Common myeloid progenitor, CD34-positive (primary cell): ENCODE measurements at regions not wholly inside any gene's neighbourhood (a gene's known extent, or its start where the extent isn't known, plus 50 kb on each side); places are given as distances from the start of the nearest gene placed in this dataset.
A peak's percentile ranks its signal among the peaks of the same experiment; 100 is the strongest.

ENCODE experiments used
- CTCF ChIA-PET: fragments of 350-600 bp; sonication (Branson Sonifier 250); formaldehyde crosslinking; loops from one replicate; lab custom pipeline; 2021; ENCODE audit warnings: antibody characterized with exemption; lab: Charles Lee
- POLR2A ChIA-PET: fragments of 350-600 bp; sonication (Branson Sonifier 250); formaldehyde crosslinking; loops from one replicate; lab custom pipeline; 2021; ENCODE audit warnings: antibody characterized with exemption; lab: Charles Lee
- DNase-seq, 3 donors: peaks; one replicate each; pipeline versions ENCODE4 v3.0.0 to v3.0.0-alpha.2; 2013
- H3K27ac ChIP-seq, 2 experiments: 1 replicate in 1 of 2; 2 replicates in 1 of 2; pipeline ENCODE4 v1.7.0; 2013; ENCODE audit warnings: inconsistent platforms in 2 of 2, low read length in 2 of 2, mild to moderate bottlenecking in 2 of 2, low read depth in 1 of 2, moderate library complexity in 1 of 2; ENCODE audit not compliant: severe bottlenecking in 2 of 2, insufficient read depth in 1 of 2, poor library complexity in 1 of 2
- H3K27me3 ChIP-seq, 5 experiments: replicated peaks in 2 of 5; 1 replicate in 3 of 5; 2 replicates in 2 of 5; pipeline versions ENCODE4 v1.6.1 to v1.7.0; 2013; ENCODE audit warnings: low read length in 4 of 5, mild to moderate bottlenecking in 2 of 5, moderate library complexity in 2 of 5, inconsistent platforms in 1 of 5; ENCODE audit not compliant: insufficient read depth in 5 of 5, control insufficient read depth in 4 of 5
- H3K36me3 ChIP-seq, 4 experiments: 1 replicate in 2 of 4; 2 replicates in 2 of 4; pipeline versions ENCODE4 v1.6.1 to v1.7.0; 2013; ENCODE audit warnings: low read length in 3 of 4, control low read depth in 1 of 4, mild to moderate bottlenecking in 1 of 4; ENCODE audit not compliant: control insufficient read depth in 4 of 4, insufficient read depth in 4 of 4
- H3K4me1 ChIP-seq, 4 experiments: 1 replicate in 3 of 4; 2 replicates in 1 of 4; pipeline versions ENCODE4 v1.6.1 to v1.7.1; 2013; ENCODE audit warnings: low read length in 3 of 4, mild to moderate bottlenecking in 3 of 4, control low read depth in 1 of 4, inconsistent platforms in 1 of 4, moderate library complexity in 1 of 4; ENCODE audit not compliant: control insufficient read depth in 4 of 4, insufficient read depth in 4 of 4; ENCODE audit errors: control extremely low read depth in 1 of 4
- H3K4me3 ChIP-seq, 7 experiments: 1 replicate in 4 of 7; 2 replicates in 3 of 7; pipeline versions ENCODE4 v1.5.1 to v1.7.0; 2013; ENCODE audit warnings: mild to moderate bottlenecking in 7 of 7, low read length in 6 of 7, moderate library complexity in 6 of 7, inconsistent platforms in 2 of 7, low read depth in 2 of 7, control low read depth in 1 of 7; ENCODE audit not compliant: insufficient read depth in 4 of 7, control insufficient read depth in 1 of 7; ENCODE audit errors: extremely low read depth in 1 of 7
- H3K9me3 ChIP-seq, 5 experiments: 1 replicate in 4 of 5; 2 replicates in 1 of 5; pipeline versions ENCODE4 v1.6.1 to v1.7.1; 2013; ENCODE audit warnings: low read length in 4 of 5, mild to moderate bottlenecking in 2 of 5, inconsistent platforms in 1 of 5, low read depth in 1 of 5, moderate library complexity in 1 of 5; ENCODE audit not compliant: control insufficient read depth in 4 of 5, insufficient read depth in 2 of 5; ENCODE audit errors: control extremely low read depth in 1 of 5
- WGBS: methylation state at CpG from one replicate; pipeline ENCODE4 v1.1.5; 2013; ENCODE audit not compliant: insufficient coverage; 5-methylcytosine and 5-hydroxymethylcytosine counted together

DNA sequence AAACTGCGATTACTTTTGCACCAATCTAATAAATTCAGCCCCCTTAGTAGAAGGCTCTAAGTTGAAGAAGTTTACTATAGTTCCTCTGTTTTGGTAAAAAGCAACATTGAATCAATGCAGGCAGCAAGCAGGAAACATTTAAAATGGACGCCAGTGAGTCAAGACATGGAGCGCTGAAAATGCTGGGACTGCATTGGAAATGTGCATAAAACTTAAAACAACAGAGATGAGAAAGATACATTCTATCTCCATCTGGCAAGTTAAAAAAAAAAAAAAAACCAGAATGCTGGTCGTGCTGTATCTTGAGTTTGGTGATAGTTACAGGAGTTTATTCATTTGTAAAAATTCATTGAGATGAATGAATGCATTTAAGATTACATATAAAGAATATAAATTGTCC, 117.0 kb upstream of the TWIST2 start:
- Histone ChIP-seq H3K36me3 (no peaks in the 10 kb centered on the region), H3K4me1 (no peaks in the 10 kb centered on the region), H3K4me3 (no peak overlapping the region), H3K27me3 (no peaks in the 10 kb centered on the region), H3K27ac (no peak overlapping the region), H3K9me3 (peaks cover 0 to 7% (median 0%) of the 10 kb centered on the region in 5 experiments)
- ChIA-PET CTCF (no interaction called here), POLR2A (no interaction called here)
- no peak for DNase-seq
- WGBS: 100% methylated on average over 2 of the region's 4 CpGs

DNA sequence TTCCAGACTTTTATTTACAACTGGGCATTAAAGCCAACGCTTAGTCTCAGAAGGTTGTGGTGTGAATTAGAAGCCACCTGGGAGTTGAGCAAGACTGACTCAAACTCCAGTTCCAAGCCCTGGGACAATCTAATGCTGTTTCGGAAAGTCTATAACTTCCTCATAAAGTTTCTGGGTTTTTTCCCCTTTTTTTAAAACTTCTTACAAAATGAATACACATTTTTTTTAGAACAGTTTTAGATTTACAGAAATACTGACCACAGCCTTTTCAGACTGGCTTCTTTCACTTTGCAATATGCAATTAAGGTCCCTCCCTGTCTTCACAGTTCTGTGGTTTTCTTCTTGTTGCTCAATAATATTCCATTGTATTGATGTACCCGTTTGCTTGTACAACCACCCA, 115.9 kb upstream of the TWIST2 start:
- no peak overlapping the region for H3K27ac ChIP-seq
- no peak overlapping the region for H3K4me3 ChIP-seq
- H3K4me1 ChIP-seq: no peaks in the 10 kb centered on the region
- DNase-seq: peak in 2 of 3 donors; percentile 40 to 41
- H3K36me3 ChIP-seq: no peaks in the 10 kb centered on the region
- POLR2A ChIA-PET: no interaction called here
- CTCF ChIA-PET: interaction anchor here (1.0 kb wide), 1 partner anchor 10 kb away, joined by 3 read pairs; no protein-coding TSS in a partner anchor
- no peaks in the 10 kb centered on the region for H3K27me3 ChIP-seq
- WGBS: 67% methylated on average over 2 of the region's 3 CpGs
- H3K9me3 ChIP-seq: peaks cover 0 to 4% (median 0%) of the 10 kb centered on the region in 5 experiments

DNA sequence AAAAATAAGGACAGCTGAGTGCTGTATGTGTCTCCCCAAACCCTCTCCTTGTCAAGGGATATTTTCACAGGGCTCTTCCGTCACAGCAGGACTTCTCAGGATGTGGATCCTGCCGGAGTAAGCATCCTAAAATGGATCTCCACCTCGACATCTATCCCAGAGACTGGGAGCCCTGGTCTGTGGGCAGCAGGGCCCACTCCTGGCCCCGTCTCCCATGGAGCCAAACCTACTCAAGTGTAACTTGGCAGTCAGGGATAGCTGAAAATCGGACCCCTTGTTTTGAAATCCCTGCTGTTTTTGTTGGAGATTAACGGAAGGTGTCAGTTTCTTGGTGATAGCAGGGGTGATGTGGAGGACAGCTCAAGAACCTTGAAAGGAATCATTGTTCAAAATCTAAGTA, 109.0 kb upstream of the TWIST2 start:
- H3K36me3 ChIP-seq: no peaks in the 10 kb centered on the region
- H3K4me3 ChIP-seq: no peak overlapping the region
- H3K9me3 ChIP-seq: peaks cover 0 to 15% (median 0%) of the 10 kb centered on the region in 5 experiments
- DNase-seq: no peak
- H3K4me1 ChIP-seq: peaks cover 0 to 23% (median 4%) of the 10 kb centered on the region in 4 experiments
- POLR2A ChIA-PET: no interaction called here
- H3K27ac ChIP-seq: no peak overlapping the region
- WGBS: 95% methylated on average over 3 of the region's 6 CpGs
- CTCF ChIA-PET: no interaction called here
- no peaks in the 10 kb centered on the region for H3K27me3 ChIP-seq

DNA sequence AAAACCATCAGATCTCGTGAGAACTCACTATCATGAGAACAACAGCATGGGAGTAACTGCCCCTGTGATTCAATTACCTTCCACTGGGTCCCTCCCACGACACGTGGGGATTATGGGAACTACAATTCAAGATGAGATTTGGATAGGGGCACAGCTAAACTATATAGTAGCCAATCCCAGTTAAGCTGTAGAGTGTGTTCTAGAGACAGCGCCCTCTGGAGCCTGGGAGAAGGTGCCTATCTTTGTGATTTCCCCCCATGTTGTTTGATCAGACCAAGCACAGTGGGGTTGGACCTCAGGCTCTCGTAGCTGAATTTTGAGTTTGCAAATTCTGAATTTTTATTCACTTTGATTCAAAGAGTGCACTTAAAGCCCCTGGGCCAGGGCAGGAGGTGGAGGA, 108.2 kb upstream of the TWIST2 start:
- no peak overlapping the region for H3K27ac ChIP-seq
- CTCF ChIA-PET: no interaction called here
- H3K36me3 ChIP-seq: no peaks in the 10 kb centered on the region
- H3K27me3 ChIP-seq: no peaks in the 10 kb centered on the region
- DNase-seq: no peak
- H3K4me3 ChIP-seq: no peak overlapping the region
- peaks cover 0 to 15% (median 0%) of the 10 kb centered on the region in 5 experiments for H3K9me3 ChIP-seq
- peaks cover 0 to 30% (median 4%) of the 10 kb centered on the region in 4 experiments for H3K4me1 ChIP-seq
- 82% methylated on average over 4 of the region's 5 CpGs for WGBS
- POLR2A ChIA-PET: no interaction called here

DNA sequence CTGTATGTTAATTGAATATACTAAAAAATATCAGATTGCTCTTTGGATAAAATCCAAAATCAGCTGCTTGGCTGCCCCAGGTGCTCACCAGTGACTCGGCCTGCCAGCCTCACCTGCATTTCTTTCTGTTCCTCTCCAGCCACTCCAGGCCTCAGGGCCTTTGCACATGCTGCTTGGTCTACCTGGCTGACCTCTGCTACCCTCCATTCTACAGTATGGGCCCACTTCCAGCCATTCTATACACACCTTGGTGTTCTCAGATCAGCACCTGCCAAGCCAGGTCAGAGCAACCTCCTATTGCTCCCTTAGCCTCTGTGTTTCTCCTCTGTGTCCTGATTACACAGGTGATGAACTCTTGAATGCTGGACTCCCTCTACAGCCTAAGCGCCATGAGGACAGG, 106.6 kb upstream of the TWIST2 start:
- Histone ChIP-seq H3K4me1 (peaks cover 0 to 38% (median 8%) of the 10 kb centered on the region in 4 experiments), H3K27ac (no peak overlapping the region), H3K4me3 (no peak overlapping the region), H3K36me3 (no peaks in the 10 kb centered on the region), H3K9me3 (peaks cover 0 to 15% (median 0%) of the 10 kb centered on the region in 5 experiments), H3K27me3 (no peaks in the 10 kb centered on the region)
- ChIA-PET POLR2A (no interaction called here), CTCF (interaction anchor here (1.1 kb wide), 1 partner anchor 43 kb away, joined by 3 read pairs; no protein-coding TSS in a partner anchor)
- DNase-seq: no peak
- 95% methylated on average over 2 of the region's 2 CpGs for WGBS

DNA sequence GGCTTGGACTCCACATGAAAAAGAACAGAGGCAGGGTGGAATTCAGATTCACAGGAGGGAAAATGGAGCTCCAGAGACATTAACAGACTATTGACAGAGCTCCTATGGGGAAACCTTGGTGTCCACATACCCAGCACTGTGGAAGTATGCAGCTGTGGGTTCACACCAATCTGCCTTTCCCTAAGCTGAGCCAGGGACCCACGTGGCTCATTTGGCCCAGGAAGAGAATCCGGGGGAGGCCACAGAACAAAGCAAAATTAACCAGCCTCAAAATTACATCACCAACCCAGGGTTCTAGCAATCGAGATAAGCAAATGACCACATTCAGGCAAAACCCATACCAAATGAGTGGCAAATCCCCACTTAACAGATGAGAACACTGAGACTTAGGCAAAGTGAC, 105.8 kb upstream of the TWIST2 start:
- no peak for DNase-seq
- CTCF ChIA-PET: interaction anchor here (1.1 to 1.3 kb wide), 2 partner anchors 20 to 42 kb away, joined by 3 to 4 read pairs; no protein-coding TSS in a partner anchor
- POLR2A ChIA-PET: no interaction called here
- Histone ChIP-seq H3K9me3 (peaks cover 0 to 13% (median 0%) of the 10 kb centered on the region in 5 experiments), H3K27ac (no peak overlapping the region), H3K4me1 (peaks cover 0 to 38% (median 8%) of the 10 kb centered on the region in 4 experiments), H3K27me3 (no peaks in the 10 kb centered on the region), H3K36me3 (no peaks in the 10 kb centered on the region), H3K4me3 (no peak overlapping the region)
- 94% methylated on average over 2 of the region's 3 CpGs for WGBS

DNA sequence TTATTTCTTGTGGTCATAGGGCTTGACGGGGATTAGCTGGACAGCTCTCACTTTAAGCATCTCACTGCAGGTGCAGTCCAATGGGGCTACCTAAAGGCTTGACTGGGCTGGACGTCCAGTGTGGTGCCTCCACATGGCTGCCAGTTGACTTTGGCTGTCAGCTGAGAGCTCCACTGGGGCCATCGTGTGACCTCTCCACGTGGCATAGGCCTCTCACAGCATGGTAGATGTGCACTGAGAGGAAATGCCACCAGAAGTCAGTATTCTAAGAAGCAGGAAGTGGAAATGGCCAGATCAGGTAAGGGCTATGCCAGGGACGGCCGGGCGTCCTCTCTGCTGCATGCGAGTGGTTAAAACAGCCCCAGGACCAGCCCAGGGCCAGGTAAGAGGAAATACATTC, 105.2 kb upstream of the TWIST2 start:
- WGBS: 98% methylated on average over 6 of the region's 8 CpGs
- Histone ChIP-seq H3K36me3 (no peaks in the 10 kb centered on the region), H3K27ac (no peak overlapping the region), H3K27me3 (no peaks in the 10 kb centered on the region), H3K9me3 (peaks cover 0 to 8% (median 0%) of the 10 kb centered on the region in 5 experiments), H3K4me1 (peaks cover 0 to 38% (median 8%) of the 10 kb centered on the region in 4 experiments), H3K4me3 (no peak overlapping the region)
- CTCF ChIA-PET: interaction anchor here (1.3 kb wide), 1 partner anchor 21 kb away, joined by 4 read pairs; no protein-coding TSS in a partner anchor
- POLR2A ChIA-PET: no interaction called here
- no peak for DNase-seq
